ENCODE measurements at regions not wholly inside any gene's neighbourhood (a gene's known extent, or its start where the extent isn't known, plus 50 kb on each side); places are given as distances from the start of the nearest gene placed in this dataset.
"Not testable (repeated sequence)": the region's sequence is repeated elsewhere in the genome, so short reads cannot be mapped to it uniquely, and the experiment has no call there.

GRCh38 chr18:14606546-14606945 lies 63.1 kb upstream of the POTEC start:
- H3K36me3 Mint-ChIP-seq (ENCODE audit: low read depth); ATAC-seq; H3K9me3 Mint-ChIP-seq; DNase-seq; H3K4me3 Mint-ChIP-seq; H3K27me3 Mint-ChIP-seq: not testable (repeated sequence)
- H3K27ac Mint-ChIP-seq = peak overlapping the region; percentile 8
- peaks cover 22% of the 10 kb centered on the region for H3K4me1 Mint-ChIP-seq

GRCh38 chr18:14607360-14607759 lies 64.0 kb upstream of the POTEC start:
- peaks cover 25% of the 10 kb centered on the region for H3K4me1 Mint-ChIP-seq
- not testable (repeated sequence) for H3K9me3 Mint-ChIP-seq; H3K27me3 Mint-ChIP-seq; H3K36me3 Mint-ChIP-seq (ENCODE audit: low read depth); ATAC-seq; H3K4me3 Mint-ChIP-seq; DNase-seq; H3K27ac Mint-ChIP-seq

- not testable (repeated sequence) for H3K27me3 Mint-ChIP-seq; H3K4me3 Mint-ChIP-seq; H3K9me3 Mint-ChIP-seq; H3K36me3 Mint-ChIP-seq (ENCODE audit: low read depth); H3K27ac Mint-ChIP-seq; DNase-seq
- ATAC-seq = peak; percentile 68
- peaks cover 14% of the 10 kb centered on the region for H3K4me1 Mint-ChIP-seq
Observed at GRCh38 chr18:14612422-14612821, 69.0 kb upstream of the POTEC start.

GRCh38 chr18:14614485-14614884 lies 71.1 kb upstream of the POTEC start:
- H3K27me3 Mint-ChIP-seq, ATAC-seq, H3K27ac Mint-ChIP-seq: not testable (repeated sequence)

GRCh38 chr18:14627336-14627735 lies 83.9 kb upstream of the POTEC start:
- H3K27me3 Mint-ChIP-seq; H3K4me1 Mint-ChIP-seq; H3K4me3 Mint-ChIP-seq; DNase-seq; H3K9me3 Mint-ChIP-seq; H3K27ac Mint-ChIP-seq; H3K36me3 Mint-ChIP-seq (ENCODE audit: low read depth); ATAC-seq: not testable (repeated sequence)

More at GRCh38 chr18:14614485-14614884, 71.1 kb upstream of the POTEC start:
- not testable (repeated sequence) for H3K36me3 Mint-ChIP-seq (ENCODE audit: low read depth); DNase-seq; H3K4me3 Mint-ChIP-seq
- Mint-ChIP-seq H3K9me3 (peaks cover 15% of the 10 kb centered on the region), H3K4me1 (peaks cover 11% of the 10 kb centered on the region)

GRCh38 chr18:14628323-14628978 lies 85.1 kb upstream of the POTEC start:
- not testable (repeated sequence) for H3K4me1 Mint-ChIP-seq; H3K36me3 Mint-ChIP-seq (ENCODE audit: low read depth); H3K4me3 Mint-ChIP-seq; H3K9me3 Mint-ChIP-seq; H3K27ac Mint-ChIP-seq; DNase-seq; ATAC-seq; H3K27me3 Mint-ChIP-seq

- ATAC-seq; H3K4me1 Mint-ChIP-seq; DNase-seq; H3K27ac Mint-ChIP-seq; H3K9me3 Mint-ChIP-seq; H3K36me3 Mint-ChIP-seq (ENCODE audit: low read depth); H3K4me3 Mint-ChIP-seq; H3K27me3 Mint-ChIP-seq: not testable (repeated sequence)
Observed at GRCh38 chr18:14628979-14629325, 85.6 kb upstream of the POTEC start.

- not testable (repeated sequence) for DNase-seq; H3K36me3 Mint-ChIP-seq (ENCODE audit: low read depth); H3K27me3 Mint-ChIP-seq; H3K27ac Mint-ChIP-seq; H3K4me1 Mint-ChIP-seq; H3K9me3 Mint-ChIP-seq; H3K4me3 Mint-ChIP-seq; ATAC-seq
Observed at GRCh38 chr18:14632976-14633375, 89.6 kb upstream of the POTEC start.

- H3K4me3 Mint-ChIP-seq; ATAC-seq; H3K27ac Mint-ChIP-seq; H3K9me3 Mint-ChIP-seq; H3K4me1 Mint-ChIP-seq; H3K36me3 Mint-ChIP-seq (ENCODE audit: low read depth); H3K27me3 Mint-ChIP-seq; DNase-seq: not testable (repeated sequence)
Observed at GRCh38 chr18:14638008-14638407, 94.6 kb upstream of the POTEC start.

- ATAC-seq; H3K4me3 Mint-ChIP-seq; H3K9me3 Mint-ChIP-seq; H3K27me3 Mint-ChIP-seq; H3K4me1 Mint-ChIP-seq; DNase-seq; H3K36me3 Mint-ChIP-seq (ENCODE audit: low read depth); H3K27ac Mint-ChIP-seq: not testable (repeated sequence)
Observed at GRCh38 chr18:14641121-14641520, 97.7 kb upstream of the POTEC start.

GRCh38 chr18:14643715-14644290 lies 100.4 kb upstream of the POTEC start:
- not testable (repeated sequence) for H3K36me3 Mint-ChIP-seq (ENCODE audit: low read depth); H3K27ac Mint-ChIP-seq; H3K4me3 Mint-ChIP-seq; H3K9me3 Mint-ChIP-seq; ATAC-seq; H3K4me1 Mint-ChIP-seq; H3K27me3 Mint-ChIP-seq; DNase-seq

GRCh38 chr18:14693051-14693450 lies 54.9 kb upstream of the ANKRD30B start:
- not testable (repeated sequence) for H3K27ac Mint-ChIP-seq

GRCh38 chr18:14693882-14694281 lies 54.1 kb upstream of the ANKRD30B start:
- DNase-seq = peak; percentile 1
- H3K27me3 Mint-ChIP-seq; H3K9me3 Mint-ChIP-seq; H3K27ac Mint-ChIP-seq; ATAC-seq; H3K4me3 Mint-ChIP-seq; H3K36me3 Mint-ChIP-seq (ENCODE audit: low read depth); H3K4me1 Mint-ChIP-seq: not testable (repeated sequence)

More at GRCh38 chr18:14693051-14693450, 54.9 kb upstream of the ANKRD30B start:
- H3K36me3 Mint-ChIP-seq (ENCODE audit: low read depth); H3K27me3 Mint-ChIP-seq; DNase-seq; H3K4me1 Mint-ChIP-seq; H3K4me3 Mint-ChIP-seq; ATAC-seq: not testable (repeated sequence)
- H3K9me3 Mint-ChIP-seq = peaks cover 12% of the 10 kb centered on the region

GRCh38 chr18:14698006-14698405 lies 50.0 kb upstream of the ANKRD30B start:
- DNase-seq; H3K9me3 Mint-ChIP-seq; H3K4me1 Mint-ChIP-seq; H3K36me3 Mint-ChIP-seq (ENCODE audit: low read depth); H3K4me3 Mint-ChIP-seq; H3K27ac Mint-ChIP-seq; H3K27me3 Mint-ChIP-seq; ATAC-seq: not testable (repeated sequence)

Data from activated naive CD8-positive, alpha-beta T cell treated with anti-CD3 and anti-CD28 coated beads, Interleukin-2, amount 50 U/mL, for 24 hours (primary cell).